Adrenal gland (tissue), 9 donors: ENCODE measurements at regions not wholly inside any gene's neighbourhood (a gene's known extent, or its start where the extent isn't known, plus 50 kb on each side); places are given as distances from the start of the nearest gene placed in this dataset.
A peak's percentile ranks its signal among the peaks of the same experiment; 100 is the strongest.

Source experiments
- DNase-seq, 7 donors: peaks; one replicate each; pipeline ENCODE4 v3.0.0-alpha.2; 2019 to 2020
- H3K27ac ChIP-seq, 5 donors: fragments of 200-600 bp; sonication (generic) in 4 of 5; 1 replicate in 3 of 5; 2 replicates in 2 of 5; pipeline versions ENCODE4 v1.5.1 to v1.8.0; 2016 to 2020; ENCODE audit warnings: mild to moderate bottlenecking in 1 of 5
- H3K27me3 ChIP-seq: fragments of 200-600 bp; 2 replicates; pipeline ENCODE4 v1.8.0; 2021
- H3K36me3 ChIP-seq, 2 donors: fragments of 200-600 bp; replicated peaks in 1 of 2; 1 replicate in 1 of 2; 2 replicates in 1 of 2; pipeline versions ENCODE4 v1.5.1 to v1.8.0; 2018 to 2022
- H3K4me1 ChIP-seq, 2 donors: fragments of 200-600 bp; replicated peaks in 1 of 2; 1 replicate in 1 of 2; 2 replicates in 1 of 2; pipeline versions ENCODE4 v1.5.1 to v1.8.0; 2018 to 2021
- H3K4me3 ChIP-seq, 4 donors: fragments of 200-600 bp; sonication (generic) in 3 of 4; one replicate each; pipeline ENCODE4 v1.5.1; 2016 to 2018
- H3K9me3 ChIP-seq, 3 donors: fragments of 200-600 bp; sonication (generic) in 1 of 3; replicated peaks in 1 of 3; 1 replicate in 2 of 3; 2 replicates in 1 of 3; pipeline versions ENCODE4 v1.5.1 to v1.8.0; 2016 to 2021
- CTCF ChIP-seq, 6 experiments: fragments of 450-650 bp in 4 of 6; fragments of 200-600 bp in 2 of 6; sonication (generic) in 1 of 6; IDR thresholded peaks; 1 replicate in 5 of 6; 2 replicates in 1 of 6; pipeline versions ENCODE4 v1.5.1 to v1.8.0; 2016 to 2021; ENCODE audit warnings: antibody characterized with exemption in 6 of 6, mild to moderate bottlenecking in 2 of 6, moderate library complexity in 1 of 6
- POLR2A ChIP-seq, 2 donors: fragments of 450-650 bp; IDR thresholded peaks; one replicate each; pipeline ENCODE4 v1.6.1; 2017; ENCODE audit warnings: antibody characterized with exemption in 2 of 2, mild to moderate bottlenecking in 2 of 2, moderate library complexity in 1 of 2
- WGBS, 4 donors: extraction: QIAGEN DNeasy Blood & Tissue Kit in 2 of 4; methylation state at CpG; one replicate each; pipeline versions ENCODE4 v1.1.5 to v1.1.7; 2013 to 2017; 5-methylcytosine and 5-hydroxymethylcytosine counted together
- intact Hi-C, 2 donors: fragments of 100-400 bp; cut with DNase I; formaldehyde crosslinking; loops; one replicate each; pipeline versions ENCODE4 v1.14.1 to v1.15.0; 2022 to 2023
- donor health status: healthy with polysubstance abuse.
- donor health status: Bipolar disorder and iron deficiency.
- donor health status: DM: yes; HTN: yes; CAD: no.
- donor health status: DM: no; HTN: no; CAD: no.
- donor health status: DM: no; HTN: no; CAD: no.

GRCh38 chr6:44653761-44654218 lies 266.3 kb downstream of the CDC5L start:
- H3K36me3 ChIP-seq: no peaks in the 10 kb centered on the region
- 30 to 32% (median 31%) methylated on average over 10 of the region's 10 CpGs for WGBS, 4 donors
- no peak for TF ChIP-seq POLR2A (IDR thresholded peaks at IDR 0.05)
- TF ChIP-seq CTCF (IDR thresholded peaks at IDR 0.05): no peak
- H3K4me3 ChIP-seq: peak overlapping the region in 1 of 4 donors; percentile 0
- intact Hi-C loops: loop anchor here (10.0 kb wide), 2 partner anchors 771 to 1061 kb away; no protein-coding TSS in a partner anchor
- H3K4me1 ChIP-seq: peaks cover 0 to 6% of the 10 kb centered on the region in 2 donors
- peak in 1 of 7 donors; percentile 25 for DNase-seq
- no peaks in the 10 kb centered on the region for H3K9me3 ChIP-seq
- H3K27me3 ChIP-seq: no peaks in the 10 kb centered on the region
- no peak overlapping the region for H3K27ac ChIP-seq

GRCh38 chr6:44655412-44656342 lies 268.2 kb downstream of the CDC5L start:
- Histone ChIP-seq H3K9me3 (no peaks in the 10 kb centered on the region), H3K4me3 (no peak overlapping the region), H3K27ac (no peak overlapping the region), H3K27me3 (no peaks in the 10 kb centered on the region), H3K4me1 (peaks cover 0 to 6% of the 10 kb centered on the region in 2 donors), H3K36me3 (no peaks in the 10 kb centered on the region)
- WGBS, 4 donors: 22 to 33% (median 26%) methylated on average over 15 to 26 of the region's 26 CpGs
- DNase-seq: peak; percentile 67 to 89 (median 74)
- intact Hi-C loops: loop anchor here (2.0 to 10.0 kb wide), 3 partner anchors 769 to 1059 kb away; no protein-coding TSS in a partner anchor
- TF ChIP-seq CTCF (IDR thresholded peaks at IDR 0.05) (peak; percentile 80 to 95 (median 93)), POLR2A (IDR thresholded peaks at IDR 0.05) (no peak)

GRCh38 chr6:44656691-44657090 lies 269.2 kb downstream of the CDC5L start:
- Histone ChIP-seq H3K4me3 (no peak overlapping the region), H3K9me3 (no peaks in the 10 kb centered on the region), H3K36me3 (no peaks in the 10 kb centered on the region), H3K4me1 (peaks cover 0 to 6% of the 10 kb centered on the region in 2 donors), H3K27me3 (no peaks in the 10 kb centered on the region), H3K27ac (no peak overlapping the region)
- intact Hi-C loops: loop anchor here (2.0 to 10.0 kb wide), 3 partner anchors 768 to 1058 kb away; no protein-coding TSS in a partner anchor
- DNase-seq: no peak
- TF ChIP-seq CTCF (IDR thresholded peaks at IDR 0.05): no peak
- no peak for TF ChIP-seq POLR2A (IDR thresholded peaks at IDR 0.05)
- WGBS, 4 donors: 88 to 94% (median 90%) methylated on average over 6 of the region's 6 CpGs

- WGBS, 4 donors: 87 to 92% (median 91%) methylated on average over 10 of the region's 10 CpGs
- Histone ChIP-seq H3K4me1 (peaks cover 0 to 6% of the 10 kb centered on the region in 2 donors), H3K36me3 (no peaks in the 10 kb centered on the region), H3K9me3 (no peaks in the 10 kb centered on the region), H3K27me3 (no peaks in the 10 kb centered on the region), H3K27ac (no peak overlapping the region), H3K4me3 (no peak overlapping the region)
- TF ChIP-seq CTCF (IDR thresholded peaks at IDR 0.05): no peak
- TF ChIP-seq POLR2A (IDR thresholded peaks at IDR 0.05): no peak
- intact Hi-C loops: loop anchor here (2.0 to 10.0 kb wide), 3 partner anchors 767 to 1057 kb away; no protein-coding TSS in a partner anchor
- no peak for DNase-seq
Observed at GRCh38 chr6:44657206-44657819, 269.8 kb downstream of the CDC5L start.
